ENCODE measurements at regions not wholly inside any gene's neighbourhood (a gene's known extent, or its start where the extent isn't known, plus 50 kb on each side); places are given as distances from the start of the nearest gene placed in this dataset.

- no peak overlapping the region for H3K4me2 ChIP-seq
- no peaks in the 10 kb centered on the region for H3K9me2 ChIP-seq (ENCODE audit: insufficient read depth)
- no peaks in the 10 kb centered on the region for H4K20me1 ChIP-seq (ENCODE audit: insufficient read depth)
- no peak overlapping the region for H3K4me3 ChIP-seq
- POLR2A ChIA-PET (ENCODE audit: unreplicated experiment) = no interaction called here
- intact Hi-C loops (cut with micrococcal nuclease; ENCODE audit: unreplicated experiment) = no loop called here
- no peak for DNase-seq
- no peaks in the 10 kb centered on the region for H3K4me1 ChIP-seq (replicated peaks; ENCODE audit: insufficient read depth)
- no TSS peak for BruUV-seq (replicated peaks)
- H3F3A ChIP-seq (ENCODE audit: insufficient read depth, low read depth) = no peaks in the 10 kb centered on the region
- H3K79me2 ChIP-seq (ENCODE audit: low read depth) = no peaks in the 10 kb centered on the region
- no peak overlapping the region for H3K27ac ChIP-seq
- no peaks in the 10 kb centered on the region for H3K36me3 ChIP-seq (ENCODE audit: low read depth)
- CTCF ChIA-PET = no interaction called here
- no peak for TF ChIP-seq CTCF (conservative IDR thresholded peaks at IDR 0.05)
- TF ChIP-seq EZH2 (IDR thresholded peaks at IDR 0.05; ENCODE audit: low read depth) = no peak
- H3K27me3 ChIP-seq (ENCODE audit: insufficient read depth, low read depth) = no peaks in the 10 kb centered on the region
- H3K9me3 ChIP-seq (ENCODE audit: insufficient read depth, low read depth) = no peaks in the 10 kb centered on the region
- no peak overlapping the region for H2AFZ ChIP-seq
Measured at GRCh38 chr18:69216321-69216720, 184.4 kb upstream of the DOK6 start.

- H3F3A ChIP-seq (ENCODE audit: insufficient read depth, low read depth) = no peaks in the 10 kb centered on the region
- no TSS peak for BruUV-seq (replicated peaks)
Measured at GRCh38 chr18:69217196-69218000, 183.3 kb upstream of the DOK6 start.

GRCh38 chr18:69220529-69220928 lies 180.2 kb upstream of the DOK6 start:
- ChIA-PET CTCF (no interaction called here), POLR2A (ENCODE audit: unreplicated experiment) (no interaction called here)
- H3K4me2 ChIP-seq = no peak overlapping the region

More at GRCh38 chr18:69217196-69218000, 183.3 kb upstream of the DOK6 start:
- Histone ChIP-seq H3K27me3 (ENCODE audit: insufficient read depth, low read depth) (no peaks in the 10 kb centered on the region), H3K79me2 (ENCODE audit: low read depth) (no peaks in the 10 kb centered on the region), H3K4me2 (no peak overlapping the region), H3K4me1 (replicated peaks; ENCODE audit: insufficient read depth) (no peaks in the 10 kb centered on the region), H3K9me2 (ENCODE audit: insufficient read depth) (no peaks in the 10 kb centered on the region), H3K4me3 (no peak overlapping the region), H4K20me1 (ENCODE audit: insufficient read depth) (no peaks in the 10 kb centered on the region), H3K9me3 (ENCODE audit: insufficient read depth, low read depth) (no peaks in the 10 kb centered on the region), H3K27ac (no peak overlapping the region), H2AFZ (no peak overlapping the region), H3K36me3 (ENCODE audit: low read depth) (no peaks in the 10 kb centered on the region)
- TF ChIP-seq CTCF (conservative IDR thresholded peaks at IDR 0.05) (no peak), EZH2 (IDR thresholded peaks at IDR 0.05; ENCODE audit: low read depth) (no peak)
- ChIA-PET POLR2A (ENCODE audit: unreplicated experiment) (no interaction called here), CTCF (no interaction called here)
- intact Hi-C loops (cut with micrococcal nuclease; ENCODE audit: unreplicated experiment) = no loop called here
- DNase-seq = no peak

More at GRCh38 chr18:69220529-69220928, 180.2 kb upstream of the DOK6 start:
- no peaks in the 10 kb centered on the region for H3K4me1 ChIP-seq (replicated peaks; ENCODE audit: insufficient read depth)
- H3K27me3 ChIP-seq (ENCODE audit: insufficient read depth, low read depth) = no peaks in the 10 kb centered on the region
- H3K27ac ChIP-seq = no peak overlapping the region
- no peak overlapping the region for H2AFZ ChIP-seq
- H3F3A ChIP-seq (ENCODE audit: insufficient read depth, low read depth) = no peaks in the 10 kb centered on the region
- no peaks in the 10 kb centered on the region for H4K20me1 ChIP-seq (ENCODE audit: insufficient read depth)
- intact Hi-C loops (cut with micrococcal nuclease; ENCODE audit: unreplicated experiment) = no loop called here
- H3K9me2 ChIP-seq (ENCODE audit: insufficient read depth) = no peaks in the 10 kb centered on the region
- DNase-seq = no peak
- TF ChIP-seq CTCF (conservative IDR thresholded peaks at IDR 0.05) = no peak
- TF ChIP-seq EZH2 (IDR thresholded peaks at IDR 0.05; ENCODE audit: low read depth) = no peak
- H3K36me3 ChIP-seq (ENCODE audit: low read depth) = no peaks in the 10 kb centered on the region
- no peak overlapping the region for H3K4me3 ChIP-seq
- no peaks in the 10 kb centered on the region for H3K9me3 ChIP-seq (ENCODE audit: insufficient read depth, low read depth)
- no peaks in the 10 kb centered on the region for H3K79me2 ChIP-seq (ENCODE audit: low read depth)
- no TSS peak for BruUV-seq (replicated peaks)
